Mucosa of descending colon (tissue), 3 donors: ENCODE measurements at regions not wholly inside any gene's neighbourhood (a gene's known extent, or its start where the extent isn't known, plus 50 kb on each side); places are given as distances from the start of the nearest gene placed in this dataset.

ENCODE experiments used
- ATAC-seq: fragments of 200-7000 bp; cut with Tn5 transposase; one replicate; pipeline ENCODE4 v1.9.1; 2020; ENCODE audit warnings: mild to moderate bottlenecking, moderate library complexity
- DNase-seq, 3 donors: peaks; one replicate each; pipeline ENCODE4 v3.0.0-alpha.2; 2020
- H3K36me3 ChIP-seq: fragments of 200-600 bp; one replicate; pipeline ENCODE4 v1.8.0; 2021; ENCODE audit warnings: low read depth, mild to moderate bottlenecking
- H3K4me1 ChIP-seq: fragments of 200-600 bp; one replicate; pipeline ENCODE4 v1.8.0; 2021; ENCODE audit warnings: low read depth, mild to moderate bottlenecking
- H3K4me3 ChIP-seq: fragments of 200-600 bp; one replicate; pipeline ENCODE4 v1.8.0; 2021; ENCODE audit warnings: mild to moderate bottlenecking
- H3K9me3 ChIP-seq: fragments of 200-600 bp; one replicate; pipeline ENCODE4 v1.8.0; 2021; ENCODE audit warnings: mild to moderate bottlenecking
- CTCF ChIP-seq: fragments of 200-600 bp; IDR thresholded peaks from one replicate; pipeline ENCODE4 v1.8.0; 2022; ENCODE audit warnings: antibody characterized with exemption, mild to moderate bottlenecking
- intact Hi-C, 2 donors: fragments of 100-400 bp; cut with DNase I in 1 of 2; cut with micrococcal nuclease in 1 of 2; formaldehyde crosslinking; loops; one replicate each; pipeline versions ENCODE4 v1.11.0 to v1.11.1; 2022; cut with DNase I, micrococcal nuclease
- donor health status: DM: no; HTN: no; CAD: no; lungs with moderate emphysema.
- donor health status: DM: no; HTN: no; CAD: no.
- donor health status: DM: no; HTN: yes; CAD: no.

- ATAC-seq: no peak
- no peak for TF ChIP-seq CTCF
- no peaks in the 10 kb centered on the region for H3K9me3 ChIP-seq
These were observed 648.3 kb downstream of the EPM2A start for GRCh38 chr6:145087034-145087433.

GRCh38 chr6:145090801-145091585 is 644.3 kb downstream of the EPM2A start:
- H3K4me1 ChIP-seq: no peaks in the 10 kb centered on the region
- DNase-seq: no peak
- ATAC-seq: no peak
- no peak for TF ChIP-seq CTCF
- no peaks in the 10 kb centered on the region for H3K9me3 ChIP-seq
- intact Hi-C loops: no loop called here
- no peak overlapping the region for H3K4me3 ChIP-seq
- H3K36me3 ChIP-seq: no peaks in the 10 kb centered on the region

More at GRCh38 chr6:145087034-145087433, 648.3 kb downstream of the EPM2A start:
- no peak for DNase-seq
- Histone ChIP-seq H3K4me3 (no peak overlapping the region), H3K4me1 (no peaks in the 10 kb centered on the region), H3K36me3 (no peaks in the 10 kb centered on the region)
- intact Hi-C loops: no loop called here

- Histone ChIP-seq H3K36me3 (no peaks in the 10 kb centered on the region), H3K4me3 (no peak overlapping the region), H3K9me3 (no peaks in the 10 kb centered on the region), H3K4me1 (no peaks in the 10 kb centered on the region)
- DNase-seq (no peak), ATAC-seq (no peak)
- TF ChIP-seq CTCF: no peak
- intact Hi-C loops: no loop called here
These were observed 643.7 kb downstream of the EPM2A start for GRCh38 chr6:145091586-145092142.

- H3K4me3 ChIP-seq: no peak overlapping the region
- DNase-seq: no peak
- H3K9me3 ChIP-seq: peaks cover 8% of the 10 kb centered on the region
- intact Hi-C loops: no loop called here
- TF ChIP-seq CTCF: no peak
- ATAC-seq: no peak
- no peaks in the 10 kb centered on the region for H3K4me1 ChIP-seq
- no peaks in the 10 kb centered on the region for H3K36me3 ChIP-seq
These were observed 642.8 kb downstream of the EPM2A start for GRCh38 chr6:145092554-145092953.

GRCh38 chr6:145093226-145093625 is 642.1 kb downstream of the EPM2A start:
- DNase-seq (no peak), ATAC-seq (no peak)
- intact Hi-C loops: no loop called here
- no peaks in the 10 kb centered on the region for H3K36me3 ChIP-seq
- H3K4me1 ChIP-seq: no peaks in the 10 kb centered on the region
- no peak overlapping the region for H3K4me3 ChIP-seq
- peaks cover 14% of the 10 kb centered on the region for H3K9me3 ChIP-seq
- no peak for TF ChIP-seq CTCF
